GM19397 (cell line): ENCODE measurements at regions not wholly inside any gene's neighbourhood (a gene's known extent, or its start where the extent isn't known, plus 50 kb on each side); places are given as distances from the start of the nearest gene placed in this dataset.

Source experiments
- ATAC-seq: cut with Tn5 transposase; IDR thresholded peaks from one replicate; pipeline ENCODE4 v1.9.1; 2021; ENCODE audit warnings: mild to moderate bottlenecking, moderate library complexity; ENCODE audit not compliant: unreplicated experiment

DNA sequence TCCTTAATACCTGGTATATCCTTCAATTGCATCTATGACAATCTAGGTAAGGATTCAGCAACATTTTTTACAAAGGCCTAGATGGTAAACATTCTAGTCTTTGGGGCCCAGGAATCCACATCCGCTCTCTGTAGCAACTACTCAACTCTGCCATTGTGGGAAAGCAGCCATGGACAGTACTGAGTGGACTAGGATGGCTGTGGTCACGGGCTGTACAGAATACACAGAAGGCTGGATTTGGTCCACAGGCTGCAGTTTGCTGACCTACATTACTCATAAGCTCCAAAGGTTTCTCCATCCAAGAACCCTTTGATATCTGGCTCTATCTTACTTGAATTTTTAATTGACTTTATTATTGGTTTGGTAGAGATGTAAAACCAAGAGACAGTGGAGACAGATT is 418.3 kb upstream of the LRRTM1 start:
- no peak for ATAC-seq

DNA sequence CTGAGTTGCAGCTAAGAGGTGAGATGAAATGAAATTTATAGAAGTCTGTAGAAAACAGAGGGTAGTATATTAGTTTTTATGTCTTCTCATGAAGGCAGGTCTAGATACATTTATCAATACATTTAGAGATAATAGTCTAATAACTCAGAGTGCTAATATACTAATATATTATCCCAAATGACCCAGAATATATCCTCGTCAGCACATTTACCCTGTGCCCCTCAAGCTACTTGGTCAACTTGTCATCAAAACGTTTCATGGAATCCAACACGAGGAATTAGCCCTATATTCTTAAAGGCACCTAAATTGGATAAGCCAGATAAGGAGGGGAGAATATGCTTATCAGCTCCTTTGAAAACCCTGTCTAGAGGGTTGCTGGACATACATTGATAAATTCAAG is 415.1 kb upstream of the LRRTM1 start:
- ATAC-seq: no peak

DNA sequence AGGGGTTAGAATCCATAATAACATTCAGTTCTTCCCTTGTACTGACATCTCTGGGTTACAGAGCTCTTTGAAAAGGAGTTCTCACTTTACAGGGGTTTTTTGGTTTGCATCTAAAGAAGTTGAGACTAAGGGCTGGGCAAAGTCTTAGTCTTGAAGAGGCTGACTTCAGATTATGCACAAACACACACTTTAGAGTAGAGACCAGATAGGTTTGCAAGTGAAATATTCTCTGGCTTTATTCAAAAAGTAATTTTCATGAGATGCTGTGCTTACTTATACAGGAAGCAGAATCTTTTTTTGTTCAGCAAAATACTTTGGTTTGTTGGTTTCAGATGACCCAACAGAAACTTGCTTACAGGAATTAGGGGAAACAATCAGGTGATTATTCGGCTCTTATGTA is 410.9 kb upstream of the LRRTM1 start:
- ATAC-seq: no peak

DNA sequence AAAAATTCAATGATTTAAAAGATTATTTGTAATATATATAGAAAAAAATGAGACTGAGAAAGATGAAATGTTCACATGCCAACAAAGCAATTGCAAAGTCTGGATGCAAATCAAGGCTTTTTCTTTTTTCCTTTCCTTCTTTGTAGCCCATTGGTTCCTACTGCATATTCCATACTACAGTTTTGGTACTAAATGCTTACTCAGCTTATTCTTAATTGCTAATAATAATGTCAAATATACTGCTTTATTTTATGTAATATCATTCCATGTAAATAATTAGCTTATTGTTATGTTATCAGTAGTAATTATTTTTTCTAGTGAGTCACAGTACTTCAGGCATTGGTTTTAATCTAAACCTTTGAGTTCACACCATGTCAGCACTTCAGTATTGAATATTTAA is 407.4 kb upstream of the LRRTM1 start:
- ATAC-seq: no peak

DNA sequence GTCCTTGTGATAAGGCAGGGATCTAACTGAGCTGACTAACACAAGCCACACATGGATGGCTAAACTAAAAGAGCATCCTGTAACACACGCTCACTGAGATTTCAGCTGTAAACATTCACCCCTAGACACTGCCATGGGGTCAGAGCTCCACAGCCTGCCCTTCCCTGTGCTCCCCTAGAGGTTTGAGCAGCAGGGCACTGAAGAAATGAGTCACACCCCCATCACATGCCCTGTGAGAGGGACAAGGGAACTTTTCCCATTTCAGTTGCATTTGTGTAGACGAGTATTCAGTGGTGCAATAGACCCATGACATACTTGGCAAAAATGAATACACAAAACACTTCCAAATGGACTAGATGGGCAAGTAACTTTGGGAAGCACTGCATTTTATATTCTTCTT is 402.4 kb upstream of the LRRTM1 start:
- no peak for ATAC-seq

DNA sequence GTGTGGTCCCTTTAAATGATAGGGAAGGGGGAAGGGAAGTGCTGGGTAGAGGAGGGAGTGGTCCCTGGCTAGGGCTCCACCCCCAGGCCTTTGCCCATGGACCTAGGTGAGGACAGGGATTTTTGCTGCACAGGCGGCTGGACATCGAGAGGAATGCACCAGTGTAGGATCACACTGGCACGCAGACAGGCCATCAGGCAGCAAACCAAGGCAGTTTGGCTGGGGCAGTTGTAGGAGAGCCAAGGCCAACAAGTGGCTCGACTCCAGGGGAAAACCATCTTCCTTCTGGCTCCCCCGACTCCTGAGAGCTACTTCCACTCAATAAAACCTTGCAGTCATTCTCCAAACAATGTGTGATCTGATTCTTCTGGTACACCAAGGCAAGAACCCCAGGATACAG is 402.0 kb upstream of the LRRTM1 start:
- ATAC-seq: no peak

DNA sequence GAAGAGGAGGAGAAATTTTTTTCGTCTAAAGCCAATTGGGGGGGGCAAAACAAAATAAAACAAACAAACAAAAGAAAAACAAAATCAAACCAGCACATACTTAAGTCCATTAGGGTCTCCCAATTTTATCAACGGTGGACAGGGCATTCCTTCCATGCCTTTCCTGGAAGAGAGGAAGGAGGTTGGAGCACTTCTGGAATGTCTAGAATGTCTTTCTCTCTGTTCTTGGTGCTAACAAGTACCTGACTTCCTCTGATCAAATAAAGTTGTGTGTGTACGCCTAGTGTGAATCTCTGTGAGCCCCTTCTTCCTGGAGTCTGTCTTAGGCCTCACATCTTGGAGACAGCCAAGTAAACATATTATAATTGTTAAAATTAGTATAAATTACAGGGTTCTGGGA is 399.0 kb upstream of the LRRTM1 start:
- ATAC-seq: no peak

DNA sequence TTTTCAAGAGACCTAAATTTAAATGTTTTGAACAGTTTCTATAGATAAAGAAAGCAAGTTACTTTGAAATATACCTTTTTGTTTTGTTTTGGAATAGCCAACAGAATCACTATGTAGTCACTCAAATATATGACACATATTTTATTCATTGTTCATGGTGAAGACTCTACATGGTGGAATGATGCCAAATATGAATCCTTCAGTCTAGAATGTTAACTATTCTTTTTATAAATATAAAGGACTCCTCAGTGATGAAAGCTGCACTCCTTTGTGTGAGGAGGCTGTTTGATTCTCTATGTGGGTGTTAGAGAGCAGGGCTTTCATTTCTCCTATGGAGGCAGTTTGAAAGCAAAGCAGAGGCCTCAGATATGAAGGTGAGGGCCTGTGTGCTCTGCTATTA is 396.4 kb upstream of the LRRTM1 start:
- ATAC-seq: no peak
